GM23338 (cell line): ENCODE measurements at regions not wholly inside any gene's neighbourhood (a gene's known extent, or its start where the extent isn't known, plus 50 kb on each side); places are given as distances from the start of the nearest gene placed in this dataset.

Experiments
- ATAC-seq: fragments of 200-7000 bp; cut with Tn5 transposase; 3 replicates; pipeline ENCODE4 v1.9.1; 2020
- DNase-seq: peaks from one replicate; pipeline ENCODE4 v3.0.0-alpha.2; 2015; ENCODE audit warnings: low spot score
- H2AFZ ChIP-seq: fragments of 200-600 bp; sonication (generic); 2 replicates; pipeline ENCODE4 v1.8.0; 2016; ENCODE audit warnings: antibody characterized with exemption, mild to moderate bottlenecking, moderate library complexity
- H3F3A ChIP-seq: fragments of 200-600 bp; sonication (generic); replicated peaks from 2 replicates; pipeline ENCODE4 v1.8.0; 2017; ENCODE audit warnings: antibody characterized with exemption, mixed run types, low read depth
- H3K27ac ChIP-seq: fragments of 200-600 bp; sonication (generic); 2 replicates; pipeline ENCODE4 v1.6.1; 2016; ENCODE audit warnings: low read depth
- H3K27me3 ChIP-seq: fragments of 200-600 bp; sonication (generic); 2 replicates; pipeline ENCODE4 v1.8.0; 2016; ENCODE audit warnings: mild to moderate bottlenecking, mixed run types, moderate library complexity; ENCODE audit not compliant: insufficient read depth
- H3K36me3 ChIP-seq: fragments of 200-600 bp; sonication (generic); 2 replicates; pipeline ENCODE4 v1.8.0; 2016; ENCODE audit warnings: mild to moderate bottlenecking; ENCODE audit not compliant: insufficient read depth
- H3K4me1 ChIP-seq: fragments of 200-600 bp; sonication (generic); 2 replicates; pipeline ENCODE4 v1.8.0; 2016; ENCODE audit warnings: mild to moderate bottlenecking, moderate library complexity; ENCODE audit not compliant: insufficient read depth
- H3K4me2 ChIP-seq: fragments of 200-600 bp; sonication (generic); 2 replicates; pipeline ENCODE4 v1.7.1; 2017; ENCODE audit warnings: mixed run types
- H3K4me3 ChIP-seq: fragments of 200-600 bp; sonication (generic); 2 replicates; pipeline ENCODE4 v1.6.1; 2016; ENCODE audit warnings: mixed run types
- H3K79me2 ChIP-seq: fragments of 200-600 bp; sonication (generic); replicated peaks from 2 replicates; pipeline ENCODE4 v1.8.0; 2017; ENCODE audit warnings: mild to moderate bottlenecking; ENCODE audit not compliant: insufficient read depth
- H3K9me2 ChIP-seq: fragments of 200-600 bp; sonication (generic); 2 replicates; pipeline ENCODE4 v1.8.0; 2017; ENCODE audit not compliant: insufficient read depth
- H4K20me1 ChIP-seq: fragments of 200-600 bp; sonication (generic); replicated peaks from 2 replicates; pipeline ENCODE4 v1.8.0; 2017; ENCODE audit warnings: mild to moderate bottlenecking; ENCODE audit not compliant: insufficient read depth
- H3K27ac Mint-ChIP-seq: 2 replicates; pipeline ENCODE4 v1.8.0; 2020; ENCODE audit warnings: inconsistent platforms, mild to moderate bottlenecking, moderate library complexity, mixed read lengths
- H3K27me3 Mint-ChIP-seq: 3 replicates; pipeline ENCODE4 v1.8.0; 2022; ENCODE audit warnings: low read depth, mild to moderate bottlenecking, moderate library complexity, mixed read lengths, inconsistent platforms; ENCODE audit not compliant: insufficient read depth, poor library complexity
- H3K36me3 Mint-ChIP-seq: 3 replicates; pipeline ENCODE4 v1.8.0; 2021; ENCODE audit warnings: low read depth, mild to moderate bottlenecking, inconsistent platforms, moderate library complexity, mixed read lengths
- H3K4me1 Mint-ChIP-seq: 3 replicates; pipeline ENCODE4 v1.8.0; 2020; ENCODE audit warnings: mild to moderate bottlenecking, inconsistent platforms, mixed read lengths
- H3K4me3 Mint-ChIP-seq: 3 replicates; pipeline ENCODE4 v1.8.0; 2021; ENCODE audit warnings: moderate library complexity, mild to moderate bottlenecking, inconsistent platforms, mixed read lengths
- H3K9me3 Mint-ChIP-seq: 3 replicates; pipeline ENCODE4 v1.8.0; 2020; ENCODE audit warnings: moderate library complexity, mild to moderate bottlenecking, inconsistent platforms, mixed read lengths
- EZH2 ChIP-seq: fragments of 200-600 bp; sonication (generic); IDR thresholded peaks from one replicate; pipeline ENCODE4 v1.8.0; 2017; ENCODE audit warnings: antibody characterized with exemption, mild to moderate bottlenecking, low read depth; ENCODE audit not compliant: unreplicated experiment
- EZH2phosphoT487 ChIP-seq: fragments of 200-600 bp; sonication (generic); IDR thresholded peaks from one replicate; pipeline ENCODE4 v1.8.1; 2018; ENCODE audit warnings: antibody characterized with exemption; ENCODE audit not compliant: unreplicated experiment
- JUNB ChIP-seq: IDR thresholded peaks from one replicate; pipeline ENCODE4 v1.6.1; 2016; ENCODE audit warnings: antibody characterized with exemption; ENCODE audit not compliant: unreplicated experiment
- NANOG ChIP-seq: IDR thresholded peaks from 2 replicates; pipeline ENCODE4 v1.6.1; 2016; ENCODE audit warnings: antibody characterized with exemption, borderline replicate concordance
- POLR2AphosphoS5 ChIP-seq: IDR thresholded peaks from 2 replicates; pipeline ENCODE4 v1.6.1; 2016; ENCODE audit warnings: antibody characterized with exemption, low read depth
- STAT1 ChIP-seq: IDR thresholded peaks from one replicate; pipeline ENCODE4 v1.6.1; 2016; ENCODE audit warnings: antibody characterized with exemption; ENCODE audit not compliant: unreplicated experiment
- TF ChIP-seq, protein P1 (sequence below): fragments of 250-450 bp; sonication (Bioruptor Pico); IDR thresholded peaks from 2 replicates; pipeline ENCODE4 v1.5.0; 2020; ENCODE audit warnings: mild to moderate bottlenecking, moderate library complexity
- TF ChIP-seq, protein P2 (sequence below): IDR thresholded peaks from 2 replicates; pipeline ENCODE4 v1.6.1; 2016; ENCODE audit warnings: antibody characterized with exemption
- TF ChIP-seq, protein P3 (sequence below): IDR thresholded peaks from one replicate; pipeline ENCODE4 v1.6.1; 2018; ENCODE audit warnings: antibody characterized with exemption; ENCODE audit not compliant: unreplicated experiment

DNA sequence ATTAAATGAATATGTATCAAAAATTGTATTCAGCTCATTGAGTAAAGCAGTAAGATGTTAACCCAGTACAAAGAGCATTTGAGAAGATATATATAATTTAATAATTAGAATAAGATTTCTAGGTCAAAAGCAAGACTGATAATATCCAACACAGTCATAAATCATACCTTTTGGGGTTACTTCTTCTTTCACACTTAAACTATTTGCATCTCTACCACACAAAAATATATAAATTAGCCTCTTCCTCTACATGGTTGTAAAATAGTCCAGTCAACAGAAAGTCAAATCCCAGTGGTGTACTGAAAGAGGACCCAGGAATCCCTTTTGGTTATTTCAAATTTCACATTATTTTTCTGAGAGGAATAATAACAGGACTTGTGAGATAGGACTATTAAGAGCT, 204.6 kb upstream of the INHBA start (continued):
- TF ChIP-seq, protein P1, sequence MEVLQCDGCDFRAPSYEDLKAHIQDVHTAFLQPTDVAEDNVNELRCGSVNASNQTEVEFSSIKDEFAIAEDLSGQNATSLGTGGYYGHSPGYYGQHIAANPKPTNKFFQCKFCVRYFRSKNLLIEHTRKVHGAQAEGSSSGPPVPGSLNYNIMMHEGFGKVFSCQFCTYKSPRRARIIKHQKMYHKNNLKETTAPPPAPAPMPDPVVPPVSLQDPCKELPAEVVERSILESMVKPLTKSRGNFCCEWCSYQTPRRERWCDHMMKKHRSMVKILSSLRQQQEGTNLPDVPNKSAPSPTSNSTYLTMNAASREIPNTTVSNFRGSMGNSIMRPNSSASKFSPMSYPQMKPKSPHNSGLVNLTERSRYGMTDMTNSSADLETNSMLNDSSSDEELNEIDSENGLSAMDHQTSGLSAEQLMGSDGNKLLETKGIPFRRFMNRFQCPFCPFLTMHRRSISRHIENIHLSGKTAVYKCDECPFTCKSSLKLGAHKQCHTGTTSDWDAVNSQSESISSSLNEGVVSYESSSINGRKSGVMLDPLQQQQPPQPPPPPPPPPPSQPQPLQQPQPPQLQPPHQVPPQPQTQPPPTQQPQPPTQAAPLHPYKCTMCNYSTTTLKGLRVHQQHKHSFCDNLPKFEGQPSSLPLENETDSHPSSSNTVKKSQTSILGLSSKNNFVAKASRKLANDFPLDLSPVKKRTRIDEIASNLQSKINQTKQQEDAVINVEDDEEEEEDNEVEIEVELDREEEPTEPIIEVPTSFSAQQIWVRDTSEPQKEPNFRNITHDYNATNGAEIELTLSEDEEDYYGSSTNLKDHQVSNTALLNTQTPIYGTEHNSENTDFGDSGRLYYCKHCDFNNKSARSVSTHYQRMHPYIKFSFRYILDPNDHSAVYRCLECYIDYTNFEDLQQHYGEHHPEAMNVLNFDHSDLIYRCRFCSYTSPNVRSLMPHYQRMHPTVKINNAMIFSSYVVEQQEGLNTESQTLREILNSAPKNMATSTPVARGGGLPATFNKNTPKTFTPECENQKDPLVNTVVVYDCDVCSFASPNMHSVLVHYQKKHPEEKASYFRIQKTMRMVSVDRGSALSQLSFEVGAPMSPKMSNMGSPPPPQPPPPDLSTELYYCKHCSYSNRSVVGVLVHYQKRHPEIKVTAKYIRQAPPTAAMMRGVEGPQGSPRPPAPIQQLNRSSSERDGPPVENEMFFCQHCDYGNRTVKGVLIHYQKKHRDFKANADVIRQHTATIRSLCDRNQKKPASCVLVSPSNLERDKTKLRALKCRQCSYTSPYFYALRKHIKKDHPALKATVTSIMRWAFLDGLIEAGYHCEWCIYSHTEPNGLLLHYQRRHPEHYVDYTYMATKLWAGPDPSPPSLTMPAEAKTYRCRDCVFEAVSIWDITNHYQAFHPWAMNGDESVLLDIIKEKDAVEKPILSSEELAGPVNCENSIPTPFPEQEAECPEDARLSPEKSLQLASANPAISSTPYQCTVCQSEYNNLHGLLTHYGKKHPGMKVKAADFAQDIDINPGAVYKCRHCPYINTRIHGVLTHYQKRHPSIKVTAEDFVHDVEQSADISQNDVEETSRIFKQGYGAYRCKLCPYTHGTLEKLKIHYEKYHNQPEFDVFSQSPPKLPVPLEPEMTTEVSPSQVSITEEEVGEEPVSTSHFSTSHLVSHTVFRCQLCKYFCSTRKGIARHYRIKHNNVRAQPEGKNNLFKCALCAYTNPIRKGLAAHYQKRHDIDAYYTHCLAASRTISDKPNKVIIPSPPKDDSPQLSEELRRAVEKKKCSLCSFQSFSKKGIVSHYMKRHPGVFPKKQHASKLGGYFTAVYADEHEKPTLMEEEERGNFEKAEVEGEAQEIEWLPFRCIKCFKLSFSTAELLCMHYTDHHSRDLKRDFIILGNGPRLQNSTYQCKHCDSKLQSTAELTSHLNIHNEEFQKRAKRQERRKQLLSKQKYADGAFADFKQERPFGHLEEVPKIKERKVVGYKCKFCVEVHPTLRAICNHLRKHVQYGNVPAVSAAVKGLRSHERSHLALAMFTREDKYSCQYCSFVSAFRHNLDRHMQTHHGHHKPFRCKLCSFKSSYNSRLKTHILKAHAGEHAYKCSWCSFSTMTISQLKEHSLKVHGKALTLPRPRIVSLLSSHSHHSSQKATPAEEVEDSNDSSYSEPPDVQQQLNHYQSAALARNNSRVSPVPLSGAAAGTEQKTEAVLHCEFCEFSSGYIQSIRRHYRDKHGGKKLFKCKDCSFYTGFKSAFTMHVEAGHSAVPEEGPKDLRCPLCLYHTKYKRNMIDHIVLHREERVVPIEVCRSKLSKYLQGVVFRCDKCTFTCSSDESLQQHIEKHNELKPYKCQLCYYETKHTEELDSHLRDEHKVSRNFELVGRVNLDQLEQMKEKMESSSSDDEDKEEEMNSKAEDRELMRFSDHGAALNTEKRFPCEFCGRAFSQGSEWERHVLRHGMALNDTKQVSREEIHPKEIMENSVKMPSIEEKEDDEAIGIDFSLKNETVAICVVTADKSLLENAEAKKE = no peak

DNA sequence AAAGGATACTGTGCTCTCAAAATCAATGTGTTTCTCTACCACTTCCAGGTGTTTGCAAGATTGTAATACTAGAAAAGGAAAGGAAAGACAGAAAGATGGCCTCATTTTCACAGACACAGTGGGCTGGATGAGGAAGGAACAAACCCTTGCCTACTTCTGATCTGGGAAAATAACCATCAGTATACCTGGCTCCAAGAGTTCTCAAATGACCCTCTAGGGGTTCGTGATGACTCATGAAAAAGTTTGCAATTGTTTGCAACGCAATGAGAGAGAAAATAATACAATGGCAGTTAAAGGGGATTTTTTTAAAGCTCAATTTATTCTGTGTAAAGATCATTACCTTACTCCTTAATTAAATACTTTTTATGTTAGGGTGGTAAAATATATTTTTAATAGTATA, 197.6 kb upstream of the INHBA start:
- H3K4me3 Mint-ChIP-seq = no peak overlapping the region
- peaks cover 13% of the 10 kb centered on the region for H3K4me1 Mint-ChIP-seq
- Histone ChIP-seq H3F3A (no peaks in the 10 kb centered on the region), H3K36me3 (no peaks in the 10 kb centered on the region), H3K9me2 (0 out of 2 replicates have a peak, but pooled peaks cover 2% of the 10 kb centered on the region), H3K27me3 (no peaks in the 10 kb centered on the region), H3K4me1 (peaks cover 6% of the 10 kb centered on the region; the same call in 1 of the 2 replicates), H4K20me1 (no peaks in the 10 kb centered on the region), H3K27ac (no peak overlapping the region), H2AFZ (no peak overlapping the region), H3K4me3 (no peak overlapping the region), H3K79me2 (no peaks in the 10 kb centered on the region), H3K4me2 (no peak overlapping the region)
- peak; percentile 45 for ATAC-seq
- H3K9me3 Mint-ChIP-seq = peaks cover 19% of the 10 kb centered on the region
- peak overlapping the region; percentile 43 for H3K27ac Mint-ChIP-seq
- DNase-seq = peak; percentile 27
- H3K27me3 Mint-ChIP-seq = no peaks in the 10 kb centered on the region
- H3K36me3 Mint-ChIP-seq = peaks cover 9% of the 10 kb centered on the region; the same call in 2 of the 3 replicates
- TF ChIP-seq POLR2AphosphoS5 (no peak), JUNB (no peak), EZH2phosphoT487 (no peak), STAT1 (no peak), NANOG (no peak), EZH2 (no peak)
- TF ChIP-seq, protein P2, sequence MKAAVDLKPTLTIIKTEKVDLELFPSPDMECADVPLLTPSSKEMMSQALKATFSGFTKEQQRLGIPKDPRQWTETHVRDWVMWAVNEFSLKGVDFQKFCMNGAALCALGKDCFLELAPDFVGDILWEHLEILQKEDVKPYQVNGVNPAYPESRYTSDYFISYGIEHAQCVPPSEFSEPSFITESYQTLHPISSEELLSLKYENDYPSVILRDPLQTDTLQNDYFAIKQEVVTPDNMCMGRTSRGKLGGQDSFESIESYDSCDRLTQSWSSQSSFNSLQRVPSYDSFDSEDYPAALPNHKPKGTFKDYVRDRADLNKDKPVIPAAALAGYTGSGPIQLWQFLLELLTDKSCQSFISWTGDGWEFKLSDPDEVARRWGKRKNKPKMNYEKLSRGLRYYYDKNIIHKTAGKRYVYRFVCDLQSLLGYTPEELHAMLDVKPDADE = no peak
- TF ChIP-seq, protein P3, sequence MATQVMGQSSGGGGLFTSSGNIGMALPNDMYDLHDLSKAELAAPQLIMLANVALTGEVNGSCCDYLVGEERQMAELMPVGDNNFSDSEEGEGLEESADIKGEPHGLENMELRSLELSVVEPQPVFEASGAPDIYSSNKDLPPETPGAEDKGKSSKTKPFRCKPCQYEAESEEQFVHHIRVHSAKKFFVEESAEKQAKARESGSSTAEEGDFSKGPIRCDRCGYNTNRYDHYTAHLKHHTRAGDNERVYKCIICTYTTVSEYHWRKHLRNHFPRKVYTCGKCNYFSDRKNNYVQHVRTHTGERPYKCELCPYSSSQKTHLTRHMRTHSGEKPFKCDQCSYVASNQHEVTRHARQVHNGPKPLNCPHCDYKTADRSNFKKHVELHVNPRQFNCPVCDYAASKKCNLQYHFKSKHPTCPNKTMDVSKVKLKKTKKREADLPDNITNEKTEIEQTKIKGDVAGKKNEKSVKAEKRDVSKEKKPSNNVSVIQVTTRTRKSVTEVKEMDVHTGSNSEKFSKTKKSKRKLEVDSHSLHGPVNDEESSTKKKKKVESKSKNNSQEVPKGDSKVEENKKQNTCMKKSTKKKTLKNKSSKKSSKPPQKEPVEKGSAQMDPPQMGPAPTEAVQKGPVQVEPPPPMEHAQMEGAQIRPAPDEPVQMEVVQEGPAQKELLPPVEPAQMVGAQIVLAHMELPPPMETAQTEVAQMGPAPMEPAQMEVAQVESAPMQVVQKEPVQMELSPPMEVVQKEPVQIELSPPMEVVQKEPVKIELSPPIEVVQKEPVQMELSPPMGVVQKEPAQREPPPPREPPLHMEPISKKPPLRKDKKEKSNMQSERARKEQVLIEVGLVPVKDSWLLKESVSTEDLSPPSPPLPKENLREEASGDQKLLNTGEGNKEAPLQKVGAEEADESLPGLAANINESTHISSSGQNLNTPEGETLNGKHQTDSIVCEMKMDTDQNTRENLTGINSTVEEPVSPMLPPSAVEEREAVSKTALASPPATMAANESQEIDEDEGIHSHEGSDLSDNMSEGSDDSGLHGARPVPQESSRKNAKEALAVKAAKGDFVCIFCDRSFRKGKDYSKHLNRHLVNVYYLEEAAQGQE = no peak
